ENCODE measurements at regions not wholly inside any gene's neighbourhood (a gene's known extent, or its start where the extent isn't known, plus 50 kb on each side); places are given as distances from the start of the nearest gene placed in this dataset.

- FAIRE-seq (no peak), ATAC-seq (no peak), DNase-seq (no peak)
- no peaks in the 10 kb centered on the region for H3K4me1 ChIP-seq
- H3K9me3 ChIP-seq = no peaks in the 10 kb centered on the region
- H3K4me3 ChIP-seq = no peak overlapping the region
- 37 to 61% methylated on average over 1 of the region's 1 CpG for WGBS, 2 donors
- no peak overlapping the region for H3K27ac ChIP-seq
- no peaks in the 10 kb centered on the region for H3K36me3 ChIP-seq
- intact Hi-C loops (cut with DNase I) = no loop called here
- no peak for TF ChIP-seq CTCF (IDR thresholded peaks at IDR 0.05)
- no peaks in the 10 kb centered on the region for H3K27me3 ChIP-seq
Observed at GRCh38 chr1:82260666-82261065, 459.9 kb downstream of the ADGRL2 start.

GRCh38 chr1:82260051-82260450 is 459.3 kb downstream of the ADGRL2 start:
- no peaks in the 10 kb centered on the region for H3K36me3 ChIP-seq
- peak in 1 of 4 donors; percentile 16 for ATAC-seq
- no peaks in the 10 kb centered on the region for H3K27me3 ChIP-seq
- no peaks in the 10 kb centered on the region for H3K4me1 ChIP-seq
- H3K9me3 ChIP-seq = no peaks in the 10 kb centered on the region
- no peak for DNase-seq
- no peak overlapping the region for H3K4me3 ChIP-seq
- no peak for FAIRE-seq
- TF ChIP-seq CTCF (IDR thresholded peaks at IDR 0.05) = no peak
- intact Hi-C loops (cut with DNase I) = no loop called here
- 34 to 46% methylated on average over 1 of the region's 1 CpG for WGBS, 2 donors
- H3K27ac ChIP-seq = no peak overlapping the region

GRCh38 chr1:82258887-82259286 is 458.2 kb downstream of the ADGRL2 start:
- H3K36me3 ChIP-seq = no peaks in the 10 kb centered on the region
- 79 to 83% methylated on average over 5 of the region's 5 CpGs for WGBS, 2 donors
- DNase-seq = no peak
- H3K27ac ChIP-seq = no peak overlapping the region
- no peak for TF ChIP-seq CTCF (IDR thresholded peaks at IDR 0.05)
- H3K9me3 ChIP-seq = no peaks in the 10 kb centered on the region
- H3K4me1 ChIP-seq = no peaks in the 10 kb centered on the region
- intact Hi-C loops (cut with DNase I) = no loop called here
- no peak for ATAC-seq
- no peak overlapping the region for H3K4me3 ChIP-seq
- FAIRE-seq = no peak
- no peaks in the 10 kb centered on the region for H3K27me3 ChIP-seq

- Histone ChIP-seq H3K27me3 (no peaks in the 10 kb centered on the region), H3K9me3 (no peaks in the 10 kb centered on the region), H3K4me3 (no peak overlapping the region), H3K36me3 (no peaks in the 10 kb centered on the region), H3K4me1 (no peaks in the 10 kb centered on the region), H3K27ac (no peak overlapping the region)
- no peak for DNase-seq
- no peak for ATAC-seq
- FAIRE-seq = no peak
- TF ChIP-seq CTCF (IDR thresholded peaks at IDR 0.05) = no peak
- intact Hi-C loops (cut with DNase I) = no loop called here
- 44 to 54% methylated on average over 3 of the region's 3 CpGs for WGBS, 2 donors
Observed at GRCh38 chr1:82246050-82246449, 445.3 kb downstream of the ADGRL2 start.

- intact Hi-C loops (cut with DNase I) = no loop called here
- WGBS, 2 donors = 81 to 90% methylated on average over 7 of the region's 7 CpGs
- no peak for FAIRE-seq
Observed at GRCh38 chr1:82245345-82246014, 444.7 kb downstream of the ADGRL2 start.

More at GRCh38 chr1:82245345-82246014, 444.7 kb downstream of the ADGRL2 start:
- TF ChIP-seq CTCF (IDR thresholded peaks at IDR 0.05) = no peak
- H3K9me3 ChIP-seq = no peaks in the 10 kb centered on the region
- no peaks in the 10 kb centered on the region for H3K4me1 ChIP-seq
- no peak overlapping the region for H3K4me3 ChIP-seq
- no peaks in the 10 kb centered on the region for H3K27me3 ChIP-seq
- DNase-seq (no peak), ATAC-seq (no peak)
- H3K27ac ChIP-seq = no peak overlapping the region
- H3K36me3 ChIP-seq = no peaks in the 10 kb centered on the region

Measured in pancreas (tissue), 10 donors.